Stimulated activated CD4-positive, alpha-beta T cell treated with anti-CD3 and anti-CD28 coated beads, Interleukin-4, amount 100 ng/mL, for 24 hours (primary cell): ENCODE measurements at regions not wholly inside any gene's neighbourhood (a gene's known extent, or its start where the extent isn't known, plus 50 kb on each side); places are given as distances from the start of the nearest gene placed in this dataset.

Experiments used
- DNase-seq: peaks from one replicate; pipeline ENCODE4 v3.0.0-alpha.2; 2020

- no peak for DNase-seq
Observed at GRCh38 chr20:52540509-52540908, 348.9 kb upstream of the ZFP64 start.

GRCh38 chr20:52539891-52540290, 348.3 kb upstream of the ZFP64 start:
- no peak for DNase-seq

- DNase-seq = no peak
Observed at GRCh38 chr20:52536841-52537400, 345.3 kb upstream of the ZFP64 start.

- no peak for DNase-seq
Observed at GRCh38 chr20:52536040-52536439, 344.5 kb upstream of the ZFP64 start.

GRCh38 chr20:52534616-52535015, 343.0 kb upstream of the ZFP64 start:
- no peak for DNase-seq

- DNase-seq = no peak
Observed at GRCh38 chr20:52533401-52533800, 341.8 kb upstream of the ZFP64 start.

GRCh38 chr20:52532674-52533073, 341.1 kb upstream of the ZFP64 start:
- no peak for DNase-seq

GRCh38 chr20:52530571-52530970, 339.0 kb upstream of the ZFP64 start:
- no peak for DNase-seq

- no peak for DNase-seq
Observed at GRCh38 chr20:52529826-52530225, 338.2 kb upstream of the ZFP64 start.

- no peak for DNase-seq
Observed at GRCh38 chr20:52524861-52525260, 333.3 kb upstream of the ZFP64 start.

GRCh38 chr20:52518735-52519134, 327.2 kb upstream of the ZFP64 start:
- DNase-seq = no peak

- DNase-seq = no peak
Observed at GRCh38 chr20:52515877-52516276, 324.3 kb upstream of the ZFP64 start.

- DNase-seq = no peak
Observed at GRCh38 chr20:52500157-52500556, 308.6 kb upstream of the ZFP64 start.

GRCh38 chr20:52497731-52498130, 306.2 kb upstream of the ZFP64 start:
- DNase-seq = no peak

- DNase-seq = no peak
Observed at GRCh38 chr20:52496191-52496590, 304.6 kb upstream of the ZFP64 start.

GRCh38 chr20:52494244-52494643, 302.7 kb upstream of the ZFP64 start:
- DNase-seq = peak; percentile 77

GRCh38 chr20:52493171-52493721, 301.7 kb upstream of the ZFP64 start:
- DNase-seq = peak; percentile 34

GRCh38 chr20:52490711-52491430, 299.3 kb upstream of the ZFP64 start:
- no peak for DNase-seq

- DNase-seq = no peak
Observed at GRCh38 chr20:52484438-52484837, 292.9 kb upstream of the ZFP64 start.

- no peak for DNase-seq
Observed at GRCh38 chr20:52483382-52483781, 291.8 kb upstream of the ZFP64 start.

GRCh38 chr20:52482044-52482443, 290.5 kb upstream of the ZFP64 start:
- DNase-seq = no peak

- no peak for DNase-seq
Observed at GRCh38 chr20:52481443-52481842, 289.9 kb upstream of the ZFP64 start.

- no peak for DNase-seq
Observed at GRCh38 chr20:52476074-52476750, 284.6 kb upstream of the ZFP64 start.

GRCh38 chr20:52473186-52473585, 281.6 kb upstream of the ZFP64 start:
- DNase-seq = no peak
